Liver (tissue), 3 donors: ENCODE measurements at regions not wholly inside any gene's neighbourhood (a gene's known extent, or its start where the extent isn't known, plus 50 kb on each side); places are given as distances from the start of the nearest gene placed in this dataset.

ENCODE experiments used
- ATF3 ChIP-seq: IDR thresholded peaks from 2 replicates; pipeline ENCODE4 v1.6.1; 2016; ENCODE audit warnings: antibody characterized with exemption
- CTCF ChIP-seq: fragments of 150-350 bp; IDR thresholded peaks from 2 replicates; pipeline ENCODE4 v1.5.1; 2017; ENCODE audit warnings: improper control_type of control experiment, low read depth, low read length; ENCODE audit not compliant: missing input control
- YY1 ChIP-seq: IDR thresholded peaks from 2 replicates; pipeline ENCODE4 v1.6.1; 2016; ENCODE audit warnings: antibody characterized with exemption, mild to moderate bottlenecking
- donor health status: healthy.
- donor health status: healthy.

GRCh38 chr13:87100431-87100830 lies 570.7 kb upstream of the SLITRK5 start:
- TF ChIP-seq ATF3, result no peak
- no peak for TF ChIP-seq CTCF
- no peak for TF ChIP-seq YY1
